A549 (cell line): ENCODE measurements at regions not wholly inside any gene's neighbourhood (a gene's known extent, or its start where the extent isn't known, plus 50 kb on each side); places are given as distances from the start of the nearest gene placed in this dataset.

ENCODE experiments used
- ATAC-seq, 2 experiments: fragments of 200-7000 bp in 1 of 2; fragments of >200 bp in 1 of 2; cut with Nextera tagmentation in 1 of 2; cut with Tn5 transposase in 1 of 2; 3 replicates each; pipeline versions ENCODE4 v1.8.0 to v1.9.1; 2018 to 2020; ENCODE audit warnings: mild to moderate bottlenecking in 1 of 2, moderate library complexity in 1 of 2
- CTCF ChIA-PET: fragments of 300-600 bp; sonication (Branson Sonifier 250); formaldehyde crosslinking; extraction: SDS; loops from one replicate; lab custom pipeline; 2021; ENCODE audit warnings: antibody characterized with exemption, inconsistent platforms; lab: Yijun Ruan, JAX
- POLR2A ChIA-PET: fragments of 350-600 bp; formaldehyde crosslinking; extraction: SDS; loops from one replicate; lab custom pipeline; 2021; ENCODE audit warnings: antibody characterized with exemption, inconsistent platforms; lab: Yijun Ruan, JAX
- DNase-seq, 2 experiments: peaks; one replicate each; pipeline versions ENCODE4 v3.0.0 to v3.0.0-alpha.2; 2011 to 2016; ENCODE audit warnings: low read depth in 1 of 2, low spot score in 1 of 2
- FAIRE-seq: peaks from 2 replicates; lab custom pipeline; 2011; peaks lifted over from hg19 to GRCh38; lab: Jason Lieb, UNC
- H3K27ac ChIP-seq, 2 experiments: fragments of >200 bp; sonication (Bioruptor Twin); formaldehyde crosslinking; 3 replicates each; pipeline ENCODE4 v1.5.1; 2016 to 2017
- H3K4me1 ChIP-seq: fragments of >200 bp; sonication (Bioruptor Twin); formaldehyde crosslinking; 3 replicates; pipeline ENCODE4 v1.6.1; 2016
- H3K4me2 ChIP-seq: fragments of >200 bp; sonication (Bioruptor Twin); formaldehyde crosslinking; 3 replicates; pipeline ENCODE4 v1.6.1; 2016
- H3K4me3 ChIP-seq: fragments of >200 bp; sonication (Bioruptor Twin); formaldehyde crosslinking; 3 replicates; pipeline ENCODE4 v1.5.1; 2016
- H3K9me3 ChIP-seq: fragments of >200 bp; sonication (Bioruptor Twin); formaldehyde crosslinking; 3 replicates; pipeline ENCODE4 v1.6.1; 2016
- ATOH8 ChIP-seq: fragments of 250-450 bp; sonication (Bioruptor Pico); IDR thresholded peaks from 2 replicates; pipeline ENCODE4 v1.5.0; 2020; ENCODE audit warnings: low read depth, mild to moderate bottlenecking, moderate library complexity
- CEBPB ChIP-seq, 2 experiments: fragments of >200 bp in 1 of 2; sonication (Bioruptor Twin) in 1 of 2; formaldehyde crosslinking in 1 of 2; IDR thresholded peaks; 2 replicates each; pipeline ENCODE4 v1.6.1; 2012 to 2016
- CHD2 ChIP-seq: fragments of 150-350 bp; IDR thresholded peaks from 2 replicates; pipeline ENCODE4 v1.6.1; 2014; ENCODE audit warnings: low read length; ENCODE audit not compliant: partially characterized antibody
- CHD4 ChIP-seq: fragments of 200-600 bp; sonication (generic); IDR thresholded peaks from 2 replicates; pipeline ENCODE4 v1.6.1; 2016; ENCODE audit warnings: antibody characterized with exemption, mild to moderate bottlenecking, borderline replicate concordance
- EHF ChIP-seq: fragments of 250-450 bp; sonication (Bioruptor Pico); IDR thresholded peaks from 2 replicates; pipeline ENCODE4 v1.5.0; 2020; ENCODE audit warnings: mild to moderate bottlenecking
- EHMT2 ChIP-seq: fragments of 200-600 bp; sonication (generic); IDR thresholded peaks from 2 replicates; pipeline ENCODE4 v1.6.1; 2016; ENCODE audit warnings: antibody characterized with exemption, low read depth, mild to moderate bottlenecking, moderate library complexity
- ELK1 ChIP-seq: fragments of 150-350 bp; IDR thresholded peaks from 2 replicates; pipeline ENCODE4 v1.6.1; 2014; ENCODE audit warnings: low read depth, mild to moderate bottlenecking, low read length
- EP300 ChIP-seq, 2 experiments: fragments of >200 bp; sonication (Bioruptor Twin); formaldehyde crosslinking; IDR thresholded peaks; 2 replicates in 1 of 2; 3 replicates in 1 of 2; pipeline ENCODE4 v1.6.1; 2016 to 2017
- ESRRA ChIP-seq: fragments of 150-350 bp; IDR thresholded peaks from 2 replicates; pipeline ENCODE4 v1.6.1; 2014; ENCODE audit warnings: mild to moderate bottlenecking, low read length, borderline replicate concordance
- FOSB ChIP-seq: fragments of 250-450 bp; sonication (Bioruptor Pico); IDR thresholded peaks from 2 replicates; pipeline ENCODE4 v1.5.0; 2020; ENCODE audit warnings: mild to moderate bottlenecking, moderate library complexity
- FOSL2 ChIP-seq, 2 experiments: fragments of 450-650 bp in 1 of 2; fragments of >200 bp in 1 of 2; sonication (Bioruptor Twin) in 1 of 2; formaldehyde crosslinking; IDR thresholded peaks; 2 replicates each; pipeline versions ENCODE4 v1.5.0 to v1.6.1; 2016 to 2020; ENCODE audit warnings: mild to moderate bottlenecking in 1 of 2, moderate library complexity in 1 of 2
- GATA3 ChIP-seq: IDR thresholded peaks from 2 replicates; pipeline ENCODE4 v1.6.1; 2012; ENCODE audit warnings: borderline replicate concordance
- HDAC2 ChIP-seq: fragments of 200-600 bp; sonication (generic); IDR thresholded peaks from 2 replicates; pipeline ENCODE4 v1.6.1; 2016
- HES2 ChIP-seq: fragments of >200 bp; sonication (Bioruptor Twin); formaldehyde crosslinking; IDR thresholded peaks from 2 replicates; pipeline ENCODE4 v1.6.1; 2016
- HEYL ChIP-seq: fragments of 250-450 bp; sonication (Bioruptor Pico); IDR thresholded peaks from 2 replicates; pipeline ENCODE4 v1.8.0; 2021; ENCODE audit warnings: mild to moderate bottlenecking, moderate library complexity
- HOXA7 ChIP-seq: fragments of 250-450 bp; sonication (Bioruptor Pico); IDR thresholded peaks from 2 replicates; pipeline ENCODE4 v1.5.0; 2020; ENCODE audit warnings: mild to moderate bottlenecking, moderate library complexity
- JUNB ChIP-seq: fragments of >200 bp; sonication (Bioruptor Twin); formaldehyde crosslinking; IDR thresholded peaks from 2 replicates; pipeline ENCODE4 v1.6.1; 2016
- PBX3 ChIP-seq: IDR thresholded peaks from 2 replicates; pipeline ENCODE4 v1.6.1; 2012
- PHF8 ChIP-seq: fragments of 200-600 bp; sonication (generic); IDR thresholded peaks from 2 replicates; pipeline ENCODE4 v1.6.1; 2016; ENCODE audit warnings: low read depth, mild to moderate bottlenecking, antibody characterized with exemption, moderate library complexity, borderline replicate concordance
- RAD21 ChIP-seq, 2 experiments: fragments of >200 bp in 1 of 2; sonication (Bioruptor Twin) in 1 of 2; formaldehyde crosslinking in 1 of 2; IDR thresholded peaks in 1 of 2; conservative IDR thresholded peaks in 1 of 2; 2 replicates in 1 of 2; 3 replicates in 1 of 2; pipeline ENCODE4 v1.6.1; 2012 to 2018; ENCODE audit warnings: inconsistent platforms in 1 of 2
- RFX5 ChIP-seq: fragments of 450-650 bp; IDR thresholded peaks from 2 replicates; pipeline ENCODE4 v1.7.1; 2014; ENCODE audit warnings: antibody characterized with exemption, mild to moderate bottlenecking, moderate library complexity
- SREBF2 ChIP-seq: fragments of 450-650 bp; IDR thresholded peaks from 2 replicates; pipeline ENCODE4 v1.6.1; 2014; ENCODE audit warnings: mild to moderate bottlenecking, moderate library complexity
- USF2 ChIP-seq: fragments of 450-650 bp; IDR thresholded peaks from 2 replicates; pipeline ENCODE4 v1.6.1; 2014; ENCODE audit warnings: antibody characterized with exemption
- ZC3H11A ChIP-seq: fragments of 450-650 bp; IDR thresholded peaks from 2 replicates; pipeline ENCODE4 v1.6.1; 2014; ENCODE audit warnings: antibody characterized with exemption, mild to moderate bottlenecking
- ZFP36 ChIP-seq: fragments of 450-650 bp; IDR thresholded peaks from 2 replicates; pipeline ENCODE4 v1.6.1; 2014; ENCODE audit warnings: borderline replicate concordance; ENCODE audit not compliant: partially characterized antibody
- ZNF302 ChIP-seq: fragments of 250-450 bp; sonication (Bioruptor Pico); IDR thresholded peaks from 2 replicates; pipeline ENCODE4 v1.9.0; 2021; ENCODE audit warnings: inconsistent platforms, mild to moderate bottlenecking, moderate library complexity
- WGBS: methylation state at CpG from one replicate; pipeline ENCODE4 v1.1.6; 2017; ENCODE audit errors: missing lambda C conversion rate; 5-methylcytosine and 5-hydroxymethylcytosine counted together

- DNase-seq = no peak
- ATAC-seq = no peak
- no peak overlapping the region for H3K4me2 ChIP-seq
- CTCF ChIA-PET = no interaction called here
- POLR2A ChIA-PET = no interaction called here
- no peak for FAIRE-seq
- no peaks in the 10 kb centered on the region; the same call in 2 of the 3 replicates for H3K4me1 ChIP-seq
- WGBS = 67% methylated on average over 3 of the region's 3 CpGs
- H3K9me3 ChIP-seq = no peaks in the 10 kb centered on the region; the same call in 2 of the 3 replicates
- H3K4me3 ChIP-seq = no peak overlapping the region
- no peak overlapping the region for H3K27ac ChIP-seq
- TF ChIP-seq HES2 (no peak), HOXA7 (no peak), CEBPB (IDR thresholded peaks at IDR 0.05) (no peak), CHD4 (no peak), GATA3 (no peak), RFX5 (no peak), EP300 (IDR thresholded peaks at IDR 0.05) (no peak), HEYL (CRISPR knock-in tag) (no peak), USF2 (no peak), HDAC2 (no peak), ESRRA (no peak), ATOH8 (CRISPR knock-in tag) (no peak), FOSB (CRISPR knock-in tag) (no peak), ZC3H11A (no peak), CHD2 (no peak), PHF8 (no peak)
These were observed 163.8 kb downstream of the TOX3 start for GRCh38 chr16:52383119-52383518.

- CTCF ChIA-PET = no interaction called here
- TF ChIP-seq HES2 = no peak
- TF ChIP-seq ELK1 = no peak
- no peak for TF ChIP-seq PBX3
- TF ChIP-seq CHD2 = no peak
- TF ChIP-seq ZNF302 = no peak
- TF ChIP-seq ESRRA = no peak
- no peak for ATAC-seq
- no peaks in the 10 kb centered on the region; the same call in 2 of the 3 replicates for H3K9me3 ChIP-seq
- no peak overlapping the region for H3K27ac ChIP-seq
- no peaks in the 10 kb centered on the region; the same call in 2 of the 3 replicates for H3K4me1 ChIP-seq
- WGBS = 56% methylated on average over 1 of the region's 1 CpG
- no peak for DNase-seq
- no peak overlapping the region for H3K4me3 ChIP-seq
- no peak for FAIRE-seq
- POLR2A ChIA-PET = no interaction called here
- no peak overlapping the region for H3K4me2 ChIP-seq
These were observed 167.4 kb downstream of the TOX3 start for GRCh38 chr16:52379551-52379950.

GRCh38 chr16:52376676-52377280, 170.2 kb downstream of the TOX3 start:
- POLR2A ChIA-PET = no interaction called here
- H3K9me3 ChIP-seq = no peaks in the 10 kb centered on the region
- TF ChIP-seq HOXA7 (no peak), CHD2 (no peak), EHMT2 (no peak), SREBF2 (no peak), EHF (no peak), ZNF302 (no peak), JUNB (no peak), HES2 (no peak), FOSL2 (IDR thresholded peaks at IDR 0.05) (no peak), FOSL2 (CRISPR knock-in tag; IDR thresholded peaks at IDR 0.05) (no peak), ZFP36 (no peak), EP300 (IDR thresholded peaks at IDR 0.05) (no peak), RAD21 (conservative IDR thresholded peaks at IDR 0.05 in 1 of 2, IDR thresholded peaks at IDR 0.05 in 1 of 2) (no peak)
- TF ChIP-seq, all 56 proteins: peak for 0
- no peak overlapping the region for H3K27ac ChIP-seq
- no peak overlapping the region for H3K4me3 ChIP-seq
- ATAC-seq (no peak), FAIRE-seq (no peak), DNase-seq (no peak)
- no peaks in the 10 kb centered on the region for H3K4me1 ChIP-seq
- H3K4me2 ChIP-seq = no peak overlapping the region
- CTCF ChIA-PET = no interaction called here
- 56% methylated on average over 9 of the region's 9 CpGs for WGBS
